ENCODE measurements at regions not wholly inside any gene's neighbourhood (a gene's known extent, or its start where the extent isn't known, plus 50 kb on each side); places are given as distances from the start of the nearest gene placed in this dataset.

DNA sequence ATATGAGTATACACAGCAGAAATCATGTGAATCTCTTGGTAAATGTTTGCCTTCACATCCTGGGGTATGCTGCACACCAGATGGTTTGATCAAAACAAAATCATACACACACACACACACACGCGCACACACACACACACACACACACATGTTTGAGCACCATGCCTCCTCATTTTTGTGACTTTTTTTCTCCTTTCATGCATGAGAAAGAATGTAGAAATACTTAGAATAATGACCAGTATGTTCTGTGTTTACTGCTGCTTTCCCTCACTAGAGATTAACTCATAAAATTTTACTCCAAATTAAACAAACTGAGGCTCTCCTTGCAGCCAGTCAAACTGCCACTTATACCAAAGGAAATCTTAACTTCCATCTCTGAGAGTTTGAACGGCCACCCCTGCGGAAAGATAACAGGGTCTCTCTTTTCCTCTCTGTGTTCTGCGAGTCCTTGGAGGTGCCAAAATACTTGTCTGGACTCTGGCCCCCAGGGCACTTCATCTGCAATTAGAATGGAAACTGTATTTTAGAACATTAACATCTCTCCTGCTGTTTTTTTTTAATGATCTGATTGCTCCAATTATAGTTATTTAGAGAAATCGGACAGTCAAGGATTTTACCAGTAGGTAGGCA, 320.8 kb upstream of the NFE2L3 start:
- no peak for DNase-seq (ENCODE audit: low read depth, low spot score)
- no peak overlapping the region for H3K4me3 ChIP-seq (ENCODE audit: low read length)

DNA sequence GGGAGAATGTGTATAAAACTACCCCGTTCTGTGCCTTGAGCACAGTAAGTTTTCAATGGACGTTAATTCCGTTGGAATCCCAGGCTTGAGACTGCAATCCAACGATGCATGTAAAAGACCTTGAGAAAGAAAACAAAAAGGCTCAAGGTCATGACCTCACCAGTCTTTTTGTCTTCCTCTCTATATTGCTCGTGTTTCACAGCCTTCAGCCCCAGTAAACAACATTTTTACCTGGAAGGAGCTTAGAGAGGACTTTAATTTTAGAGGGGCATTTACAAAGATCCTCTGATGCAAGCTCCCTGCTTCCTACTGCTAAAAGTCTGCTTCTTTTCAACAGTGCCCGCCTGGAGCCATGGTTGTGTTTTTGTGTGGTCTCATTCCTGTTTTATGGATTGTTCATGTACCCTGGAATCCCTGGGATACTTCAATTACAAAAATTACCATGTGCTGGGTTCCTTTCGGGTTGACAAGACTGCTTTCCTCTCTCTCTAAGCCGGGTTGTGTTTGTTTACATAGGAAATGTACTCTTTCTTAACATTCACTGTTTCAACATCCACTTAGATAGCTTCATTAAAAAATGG, 320.1 kb upstream of the NFE2L3 start:
- no peak overlapping the region for H3K4me3 ChIP-seq (ENCODE audit: low read length)
- DNase-seq (ENCODE audit: low read depth, low spot score): no peak

DNA sequence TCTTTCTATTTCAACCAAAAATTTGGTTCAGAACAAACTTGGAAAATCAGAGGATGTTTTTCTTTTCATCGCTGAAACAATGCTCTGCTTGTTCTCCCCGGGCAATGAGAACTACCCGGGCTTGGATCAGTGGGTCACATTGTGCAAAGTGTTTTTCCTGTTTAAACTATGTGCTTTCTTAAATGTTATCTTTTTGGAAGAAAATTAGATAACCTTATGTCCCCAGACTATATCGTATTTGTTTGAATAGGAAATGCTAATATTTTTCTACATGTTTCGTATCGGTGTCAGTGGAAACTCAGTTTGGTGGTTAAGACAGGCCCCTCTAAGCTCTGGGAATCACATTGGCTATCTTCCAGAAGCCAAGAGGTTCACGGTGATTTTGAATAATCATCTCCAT, 319.5 kb upstream of the NFE2L3 start:
- no peak overlapping the region for H3K4me3 ChIP-seq (ENCODE audit: low read length)
- no peak for DNase-seq (ENCODE audit: low read depth, low spot score)

DNA sequence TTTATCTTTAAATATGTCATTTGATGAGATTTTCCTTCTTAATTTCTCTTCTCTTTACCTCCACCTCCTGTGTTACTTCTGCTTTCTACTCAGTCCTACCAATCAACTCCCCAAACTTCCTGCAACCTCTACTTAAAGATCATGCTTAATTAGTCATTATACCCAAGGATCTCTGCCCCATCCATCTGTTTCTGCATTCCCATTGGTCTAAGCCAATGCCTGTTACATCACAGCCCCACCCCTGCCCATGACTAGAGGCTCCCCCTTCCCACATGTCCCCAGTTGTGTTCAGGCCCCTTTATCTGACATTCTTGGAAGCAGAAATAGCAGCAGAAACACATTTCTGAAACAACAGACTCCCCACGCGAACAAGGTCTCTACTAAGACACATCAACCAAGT, 319.1 kb upstream of the NFE2L3 start:
- no peak overlapping the region for H3K4me3 ChIP-seq (ENCODE audit: low read length)
- DNase-seq (ENCODE audit: low read depth, low spot score): no peak

DNA sequence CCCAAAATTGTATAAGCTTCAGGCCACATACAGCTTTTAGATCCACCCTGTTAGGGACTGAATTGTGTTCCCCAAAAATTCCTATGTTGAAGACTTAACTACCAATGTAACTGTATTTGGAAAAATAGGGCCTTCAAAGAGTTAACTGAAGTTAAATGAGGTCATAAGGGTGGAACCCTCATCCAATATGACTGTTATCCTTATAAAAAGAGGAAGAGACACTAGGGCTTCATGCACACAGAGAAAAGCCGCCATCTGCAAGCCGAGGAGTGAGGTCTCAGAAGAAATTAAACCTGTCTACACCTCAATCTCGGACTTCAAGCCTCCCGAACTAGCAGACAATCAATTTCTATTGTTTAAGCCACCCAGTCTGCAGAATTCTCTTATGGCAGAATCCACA, 317.9 kb upstream of the NFE2L3 start:
- no peak for DNase-seq (ENCODE audit: low read depth, low spot score)
- H3K4me3 ChIP-seq (ENCODE audit: low read length): no peak overlapping the region

DNA sequence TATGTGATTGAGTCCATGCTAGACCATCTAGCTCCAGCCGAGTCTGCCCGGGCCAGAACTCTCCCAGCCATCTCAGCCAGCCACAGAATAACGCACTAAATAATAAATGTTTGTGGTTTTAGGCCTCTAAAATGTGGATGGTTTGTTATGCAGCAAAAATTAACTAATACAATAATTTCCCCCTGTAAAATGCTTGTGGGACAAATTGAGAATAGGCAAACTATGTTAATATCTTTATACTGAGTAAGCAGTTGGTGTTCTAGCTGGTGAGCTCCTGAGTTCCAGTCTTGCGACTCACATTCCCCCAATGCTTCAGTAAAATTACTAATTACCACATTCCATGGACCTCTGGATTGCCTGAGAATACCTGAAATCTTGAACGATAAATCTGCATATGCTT, 316.8 kb upstream of the NFE2L3 start:
- no peak for DNase-seq (ENCODE audit: low read depth, low spot score)
- H3K4me3 ChIP-seq (ENCODE audit: low read length): no peak overlapping the region

DNA sequence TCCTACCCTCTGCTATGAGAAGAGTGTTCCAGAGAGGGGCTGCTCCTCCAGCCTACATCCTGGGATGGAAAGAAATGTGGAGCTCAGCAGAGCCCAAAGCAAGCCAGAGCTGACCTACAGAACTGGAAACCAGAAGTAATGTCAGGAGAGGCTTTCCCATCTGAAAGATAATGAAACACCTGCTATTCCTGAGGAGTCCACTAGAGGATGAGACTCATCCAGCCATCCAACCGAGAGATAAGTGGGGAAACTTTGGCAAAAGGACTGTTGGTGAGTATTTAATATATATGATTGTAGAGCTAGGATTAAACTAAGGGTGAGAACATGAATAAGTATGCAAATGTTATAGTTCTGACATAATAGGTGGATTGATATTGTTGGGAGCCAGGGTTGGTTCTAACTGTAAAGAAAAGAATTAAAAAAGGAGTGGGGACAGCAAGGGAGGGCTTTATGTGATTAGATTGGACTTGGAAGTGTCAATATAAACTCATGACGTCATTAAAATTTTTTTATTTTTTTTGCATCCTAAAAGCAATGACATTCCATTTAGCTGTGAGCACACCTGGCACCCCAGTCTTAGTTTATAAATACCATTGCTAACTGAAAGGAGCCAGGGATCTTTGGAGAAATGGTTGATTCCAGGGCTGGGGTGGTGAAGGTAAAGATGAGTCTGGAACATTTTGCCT, 312.8 kb upstream of the NFE2L3 start:
- no peak overlapping the region for H3K4me3 ChIP-seq (ENCODE audit: low read length)
- no peak for DNase-seq (ENCODE audit: low read depth, low spot score)

DNA sequence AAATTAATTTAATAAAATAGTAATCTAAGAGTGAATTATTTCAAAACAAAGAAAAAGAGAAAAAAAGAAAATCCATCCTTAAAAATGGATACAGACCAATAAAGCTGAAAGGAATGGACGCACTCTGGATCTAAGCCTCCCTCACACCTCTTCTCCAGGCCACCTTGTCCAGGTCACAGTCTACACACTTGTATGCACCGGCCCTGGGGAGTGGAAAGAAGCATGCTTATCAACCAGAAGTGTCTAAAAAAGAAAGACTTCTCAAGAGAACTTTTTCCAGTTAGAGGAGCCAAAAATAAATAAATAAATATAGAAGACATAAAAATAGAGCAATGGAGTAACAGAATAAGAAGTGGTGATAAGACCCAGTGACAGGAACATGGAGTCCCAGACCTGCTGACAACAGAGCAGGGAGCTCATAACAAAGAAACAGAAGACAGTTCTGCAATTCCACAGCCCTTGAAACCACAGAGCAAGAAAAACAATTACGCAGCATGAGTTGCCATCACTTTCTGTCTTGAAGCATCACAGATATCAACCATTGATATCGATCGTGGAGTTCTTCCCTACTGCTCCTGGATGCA, 311.7 kb upstream of the NFE2L3 start:
- no peak for DNase-seq (ENCODE audit: low read depth, low spot score)
- no peak overlapping the region for H3K4me3 ChIP-seq (ENCODE audit: low read length)

DNA sequence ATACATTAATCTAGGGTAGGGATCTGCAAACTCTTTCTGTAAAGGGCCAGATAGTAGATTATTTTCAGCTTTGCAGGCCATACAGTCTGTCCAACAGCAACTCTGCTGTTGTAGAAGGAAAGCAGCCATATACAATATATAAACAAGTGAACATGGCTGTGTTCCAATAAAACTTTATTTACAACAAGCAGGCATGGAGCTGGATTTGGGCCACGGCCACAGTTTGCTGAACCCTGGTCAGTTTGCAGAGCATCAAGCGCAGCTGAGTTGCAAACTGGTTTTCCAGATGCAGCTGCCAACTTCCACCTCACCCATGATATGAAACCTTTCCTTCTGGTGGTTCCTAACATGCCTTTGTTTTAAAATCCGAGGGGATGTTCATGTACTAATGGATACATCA, 310.4 kb upstream of the NFE2L3 start:
- no peak overlapping the region for H3K4me3 ChIP-seq (ENCODE audit: low read length)
- DNase-seq (ENCODE audit: low read depth, low spot score): no peak

DNA sequence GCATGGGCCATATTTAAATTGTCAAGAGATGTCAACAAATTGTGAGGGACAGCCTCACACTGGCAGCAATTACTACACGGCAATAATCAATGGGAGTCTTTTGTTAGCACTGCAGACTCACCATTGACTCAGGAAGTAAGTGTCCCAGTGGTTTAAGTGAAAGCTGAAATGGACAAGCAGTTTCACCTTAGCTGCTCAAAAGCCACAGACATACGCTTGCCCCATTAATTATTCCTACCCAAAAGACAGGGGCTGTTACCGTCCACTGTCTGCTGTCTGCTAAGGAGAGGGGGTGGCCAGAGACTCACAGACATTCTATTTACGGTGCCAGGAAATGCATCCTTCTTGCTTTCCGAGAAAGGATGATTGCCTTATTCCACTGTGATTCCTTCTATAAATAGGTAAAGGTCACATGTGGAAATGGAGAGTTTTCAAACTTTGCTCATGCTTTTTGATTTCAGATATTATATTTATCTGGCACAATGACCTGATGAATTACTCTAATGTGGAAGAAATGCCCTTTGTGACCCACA, 309.7 kb upstream of the NFE2L3 start:
- no peak for DNase-seq (ENCODE audit: low read depth, low spot score)
- H3K4me3 ChIP-seq (ENCODE audit: low read length): no peak overlapping the region

DNA sequence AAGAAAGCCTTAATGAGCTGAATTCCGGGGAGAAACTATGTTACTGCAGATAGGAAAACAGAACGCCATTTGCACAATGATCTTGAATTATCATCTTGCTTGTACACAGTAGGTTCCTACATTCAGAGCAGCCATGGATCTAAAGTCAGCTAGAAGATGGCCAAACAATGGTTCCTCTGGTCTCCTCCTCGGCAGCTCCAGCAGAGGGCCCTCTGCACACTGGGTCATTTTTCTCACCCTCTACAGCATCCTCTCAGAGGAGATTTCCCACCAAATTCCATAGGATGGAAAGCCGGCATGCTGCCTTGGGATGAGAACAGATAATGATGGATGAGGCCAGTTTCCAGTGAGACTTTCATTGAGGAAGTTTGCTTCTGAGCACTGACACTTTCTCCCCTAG, 308.5 kb upstream of the NFE2L3 start:
- no peak for DNase-seq (ENCODE audit: low read depth, low spot score)
- no peak overlapping the region for H3K4me3 ChIP-seq (ENCODE audit: low read length)

DNA sequence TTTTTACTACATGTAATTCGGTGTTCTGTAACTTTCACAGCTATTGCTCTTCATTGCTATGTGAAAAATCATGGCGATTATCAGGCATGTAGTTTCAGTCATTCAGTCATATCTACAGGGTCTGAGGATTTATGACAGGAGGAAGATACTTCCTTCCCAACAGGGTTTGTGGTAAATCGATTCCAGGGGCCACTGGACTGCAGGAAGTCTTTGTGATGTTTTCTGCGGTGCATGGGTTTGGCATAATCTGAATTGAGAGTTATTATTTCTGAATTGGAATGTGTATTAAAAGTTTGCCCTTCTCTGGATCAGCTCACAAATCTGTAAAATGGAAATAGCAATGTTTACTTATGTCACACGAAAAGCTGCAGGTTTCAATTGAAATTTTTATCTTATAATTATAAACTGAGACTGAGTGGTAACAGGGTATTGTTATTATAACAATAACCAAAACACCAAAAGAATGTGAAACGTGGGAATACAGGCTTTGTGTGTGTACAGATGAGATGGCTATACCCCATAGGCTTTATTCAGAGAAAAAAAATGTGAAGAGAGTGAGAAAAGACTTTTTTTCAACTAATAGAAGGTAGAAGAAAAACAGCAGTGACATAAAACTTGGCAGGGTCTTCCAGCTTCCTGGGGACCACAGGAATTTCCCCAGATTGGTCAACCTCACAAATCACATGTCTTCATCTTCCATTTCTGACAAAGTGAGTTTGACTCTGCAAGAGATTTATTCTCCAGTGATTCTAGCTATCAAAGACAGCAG, 307.7 kb upstream of the NFE2L3 start:
- no peak for DNase-seq (ENCODE audit: low read depth, low spot score)
- no peak overlapping the region for H3K4me3 ChIP-seq (ENCODE audit: low read length)

DNA sequence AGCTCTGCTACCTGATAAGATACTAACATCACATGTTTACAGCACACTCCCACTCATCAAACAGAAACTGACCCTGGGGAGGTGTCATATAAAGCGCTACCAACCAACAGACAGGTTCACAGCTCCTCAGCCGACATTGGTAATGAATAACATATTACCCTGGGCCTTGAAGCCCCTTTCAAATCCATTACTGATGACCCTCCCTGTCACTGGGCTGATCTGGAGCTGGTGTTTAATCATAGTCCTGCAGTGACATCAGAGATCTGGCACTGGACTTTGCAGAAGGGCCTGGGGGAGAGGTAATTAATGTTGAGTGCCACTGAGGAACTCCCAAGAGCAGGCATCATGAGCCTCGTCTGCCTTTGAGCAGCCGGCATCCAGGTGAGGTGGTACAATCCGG, 306.5 kb upstream of the NFE2L3 start:
- no peak overlapping the region for H3K4me3 ChIP-seq (ENCODE audit: low read length)
- no peak for DNase-seq (ENCODE audit: low read depth, low spot score)

DNA sequence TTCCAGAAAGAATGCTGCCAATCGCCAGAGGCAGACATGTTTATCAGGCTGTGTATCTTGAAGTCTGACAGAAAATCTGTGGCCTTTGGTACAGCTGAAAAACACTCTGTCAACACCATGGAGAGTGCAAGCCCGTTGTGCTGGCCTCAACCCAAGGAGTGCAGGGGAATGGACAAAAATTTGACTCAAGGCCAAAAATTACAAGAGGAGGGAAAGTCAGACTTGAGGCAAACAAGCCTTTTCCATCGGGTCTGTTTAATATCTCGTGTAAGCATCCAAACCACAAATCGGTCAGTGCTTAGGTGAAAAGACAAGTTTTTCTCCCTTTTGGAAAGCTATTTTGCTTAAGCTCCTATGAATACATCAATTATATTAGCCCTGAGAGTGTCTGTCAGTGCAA, 305.3 kb upstream of the NFE2L3 start:
- DNase-seq (ENCODE audit: low read depth, low spot score): no peak

DNA sequence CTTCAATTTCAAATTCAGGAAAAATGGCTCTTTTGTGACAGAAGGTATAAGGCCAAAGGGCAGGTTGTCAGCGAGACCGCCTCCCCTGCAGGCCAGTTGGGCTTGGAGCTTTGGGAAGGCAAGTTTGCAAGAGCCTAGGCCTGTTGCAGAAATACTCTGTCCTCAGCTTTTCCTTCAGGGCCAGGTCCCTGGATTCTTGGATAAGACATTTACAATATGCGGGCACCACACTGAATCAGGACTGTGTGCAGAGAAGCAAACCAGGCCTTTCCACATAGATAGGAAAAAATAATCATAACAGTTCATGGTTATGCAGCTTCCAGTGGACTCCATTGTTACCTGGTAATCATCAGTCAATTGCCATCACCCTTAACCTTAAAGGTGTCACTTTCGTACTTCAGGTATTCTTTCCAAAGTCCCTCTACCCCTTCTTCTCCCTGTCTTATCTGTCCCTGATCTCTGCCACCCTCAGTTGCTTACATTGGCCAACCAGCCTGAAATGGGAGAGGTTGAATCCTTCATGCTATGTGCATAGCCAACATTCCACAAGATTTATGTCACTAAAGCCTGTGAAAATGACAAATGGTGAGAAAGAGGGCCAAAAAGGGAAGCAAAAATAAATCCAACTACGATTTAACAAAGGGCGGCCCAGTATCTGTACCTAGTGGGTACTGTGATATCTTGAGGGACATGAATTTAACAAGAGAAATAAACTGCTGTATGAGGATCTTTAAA, 304.5 kb upstream of the NFE2L3 start:
- DNase-seq (ENCODE audit: low read depth, low spot score): no peak
- H3K4me3 ChIP-seq (ENCODE audit: low read length): no peak overlapping the region

More for the DNA sequence above, 305.3 kb upstream of the NFE2L3 start:
- H3K4me3 ChIP-seq (ENCODE audit: low read length): no peak overlapping the region

DNA sequence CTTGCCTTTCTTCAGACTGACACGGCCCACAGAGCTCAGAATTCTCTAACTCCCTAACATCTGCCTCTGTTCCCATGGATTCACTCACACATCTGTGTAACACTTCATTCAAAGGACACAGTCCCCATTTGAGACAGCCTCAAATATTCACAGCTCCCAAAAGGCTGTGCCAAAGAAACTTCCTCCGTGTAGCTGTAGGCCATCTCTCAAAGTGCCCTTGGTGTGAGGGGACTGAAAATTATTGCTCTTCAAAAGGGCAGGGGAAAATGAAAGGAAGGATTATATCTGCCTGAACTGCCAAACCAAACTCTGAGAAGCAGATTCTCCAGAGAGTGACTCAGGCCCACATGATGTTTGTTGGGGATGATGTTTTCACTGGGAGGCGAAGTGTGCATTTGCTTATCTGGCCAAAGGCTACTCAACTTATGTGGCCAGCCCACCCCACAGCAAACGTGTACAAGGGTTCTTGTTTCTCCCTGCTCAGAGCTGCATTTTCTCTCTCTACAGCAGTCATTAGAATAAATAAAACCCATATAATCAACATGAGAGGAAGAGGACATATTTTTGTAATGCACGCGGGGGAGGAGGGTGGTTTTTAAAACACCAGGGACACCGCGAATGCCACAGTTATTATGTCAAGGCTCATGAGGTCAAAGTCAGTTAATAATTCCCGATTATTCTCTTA, 302.4 kb upstream of the NFE2L3 start:
- no peak for DNase-seq (ENCODE audit: low read depth, low spot score)
- no peak overlapping the region for H3K4me3 ChIP-seq (ENCODE audit: low read length)

DNA sequence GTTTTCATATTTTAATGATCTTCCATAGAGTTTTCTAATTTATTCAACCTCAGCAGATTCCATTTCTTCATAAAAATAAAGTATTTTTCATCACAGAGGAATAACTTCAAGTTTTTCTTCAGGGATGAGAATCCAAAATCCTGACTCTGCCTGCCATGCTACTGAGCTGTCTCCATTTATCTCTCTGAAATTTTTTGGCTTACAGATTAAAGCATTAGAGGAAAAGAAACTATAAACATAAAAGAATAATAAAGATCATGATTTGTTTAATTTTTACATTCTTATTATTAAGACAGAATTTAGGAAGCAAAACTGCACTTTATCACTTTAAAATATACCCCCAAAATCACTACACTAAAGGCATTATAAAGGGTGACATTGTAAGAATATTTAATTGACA, 301.8 kb upstream of the NFE2L3 start:
- DNase-seq (ENCODE audit: low read depth, low spot score): no peak
- H3K4me3 ChIP-seq (ENCODE audit: low read length): no peak overlapping the region

DNA sequence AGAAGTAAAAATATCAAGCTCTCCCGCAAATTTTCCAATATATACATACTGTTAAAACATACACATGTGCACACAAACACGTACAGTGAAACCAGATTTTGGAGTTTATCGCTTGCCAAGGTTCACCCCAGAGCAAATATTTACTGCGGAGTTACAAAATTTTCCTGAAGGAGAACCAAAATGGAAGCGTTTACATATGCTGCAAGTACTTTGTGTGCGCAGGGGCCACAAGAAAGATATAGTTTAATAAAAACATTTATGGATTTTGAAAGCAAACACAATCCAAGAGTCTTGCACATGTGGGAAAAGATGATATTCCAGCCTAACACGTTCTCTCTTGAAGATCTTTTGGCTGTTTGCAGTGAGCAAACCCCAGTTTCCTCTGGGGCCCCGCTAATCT, 301.3 kb upstream of the NFE2L3 start:
- H3K4me3 ChIP-seq (ENCODE audit: low read length): no peak overlapping the region
- no peak for DNase-seq (ENCODE audit: low read depth, low spot score)
